ENCODE measurements at regions not wholly inside any gene's neighbourhood (a gene's known extent, or its start where the extent isn't known, plus 50 kb on each side); places are given as distances from the start of the nearest gene placed in this dataset.

GRCh38 chr3:194072097-194072428, 63.9 kb upstream of the HES1 start:
- no peak for TF ChIP-seq CTCF (IDR thresholded peaks at IDR 0.05; ENCODE audit: low read depth, low read length)
- no peak for TF ChIP-seq MAX (IDR thresholded peaks at IDR 0.05; ENCODE audit: low read depth, low read length)
